Ascending aorta (tissue), 2 donors: ENCODE measurements at regions not wholly inside any gene's neighbourhood (a gene's known extent, or its start where the extent isn't known, plus 50 kb on each side); places are given as distances from the start of the nearest gene placed in this dataset.

ENCODE experiments used
- DNase-seq, 2 donors: peaks; one replicate each; pipeline ENCODE4 v3.0.0-alpha.2; 2019; ENCODE audit warnings: low spot score in 2 of 2
- H3K27ac ChIP-seq, 2 donors: fragments of 200-600 bp; sonication (generic); one replicate each; pipeline ENCODE4 v1.5.1; 2016 to 2017; ENCODE audit warnings: mild to moderate bottlenecking in 1 of 2
- H3K27me3 ChIP-seq: fragments of 200-600 bp; sonication (generic); one replicate; pipeline ENCODE4 v1.5.1; 2017
- H3K36me3 ChIP-seq, 2 donors: fragments of 200-600 bp; sonication (generic); one replicate each; pipeline ENCODE4 v1.5.1; 2016
- H3K4me1 ChIP-seq, 2 donors: fragments of 200-600 bp; sonication (generic); one replicate each; pipeline ENCODE4 v1.5.1; 2016 to 2017; ENCODE audit warnings: mild to moderate bottlenecking in 1 of 2
- H3K4me3 ChIP-seq, 2 donors: fragments of 200-600 bp; sonication (generic); one replicate each; pipeline ENCODE4 v1.5.1; 2016 to 2017; ENCODE audit warnings: mild to moderate bottlenecking in 1 of 2
- H3K9me3 ChIP-seq, 2 donors: fragments of 200-600 bp; sonication (generic); one replicate each; pipeline ENCODE4 v1.5.1; 2016
- intact Hi-C: fragments of 100-400 bp; cut with DNase I; formaldehyde crosslinking; loops from one replicate; pipeline ENCODE4 v1.15.1; 2023
- TF ChIP-seq, protein P1 (sequence below), 3 experiments: fragments of 200-600 bp in 2 of 3; fragments of 450-650 bp in 1 of 3; sonication (generic) in 2 of 3; IDR thresholded peaks; one replicate each; pipeline ENCODE4 v1.5.1; 2016 to 2019; ENCODE audit warnings: antibody characterized with exemption in 3 of 3, mild to moderate bottlenecking in 1 of 3, moderate library complexity in 1 of 3

DNA sequence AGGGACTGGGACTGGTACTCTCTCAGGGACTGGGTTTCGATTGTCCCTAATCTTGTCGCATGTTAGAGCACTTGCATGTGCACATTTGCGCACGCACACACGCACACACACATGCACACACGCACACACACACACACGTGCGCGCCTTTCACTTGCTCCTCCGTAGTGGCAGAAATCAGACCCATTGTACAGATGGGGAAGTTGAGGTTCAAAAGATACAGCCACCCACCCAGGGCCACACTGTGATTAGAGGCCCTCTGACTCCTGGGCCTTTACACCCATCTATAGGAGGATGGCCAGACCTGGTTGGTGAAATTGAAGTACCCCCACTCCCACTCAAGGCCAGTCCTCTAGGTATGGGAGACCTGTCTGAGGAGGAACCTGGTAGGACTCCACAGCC is 167.8 kb upstream of the LHX5 start:
- Histone ChIP-seq H3K9me3 (no peaks in the 10 kb centered on the region), H3K27ac (no peak overlapping the region), H3K36me3 (no peaks in the 10 kb centered on the region), H3K27me3 (no peaks in the 10 kb centered on the region), H3K4me3 (no peak overlapping the region), H3K4me1 (no peaks in the 10 kb centered on the region)
- TF ChIP-seq, protein P1, sequence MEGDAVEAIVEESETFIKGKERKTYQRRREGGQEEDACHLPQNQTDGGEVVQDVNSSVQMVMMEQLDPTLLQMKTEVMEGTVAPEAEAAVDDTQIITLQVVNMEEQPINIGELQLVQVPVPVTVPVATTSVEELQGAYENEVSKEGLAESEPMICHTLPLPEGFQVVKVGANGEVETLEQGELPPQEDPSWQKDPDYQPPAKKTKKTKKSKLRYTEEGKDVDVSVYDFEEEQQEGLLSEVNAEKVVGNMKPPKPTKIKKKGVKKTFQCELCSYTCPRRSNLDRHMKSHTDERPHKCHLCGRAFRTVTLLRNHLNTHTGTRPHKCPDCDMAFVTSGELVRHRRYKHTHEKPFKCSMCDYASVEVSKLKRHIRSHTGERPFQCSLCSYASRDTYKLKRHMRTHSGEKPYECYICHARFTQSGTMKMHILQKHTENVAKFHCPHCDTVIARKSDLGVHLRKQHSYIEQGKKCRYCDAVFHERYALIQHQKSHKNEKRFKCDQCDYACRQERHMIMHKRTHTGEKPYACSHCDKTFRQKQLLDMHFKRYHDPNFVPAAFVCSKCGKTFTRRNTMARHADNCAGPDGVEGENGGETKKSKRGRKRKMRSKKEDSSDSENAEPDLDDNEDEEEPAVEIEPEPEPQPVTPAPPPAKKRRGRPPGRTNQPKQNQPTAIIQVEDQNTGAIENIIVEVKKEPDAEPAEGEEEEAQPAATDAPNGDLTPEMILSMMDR (IDR thresholded peaks at IDR 0.05): no peak
- DNase-seq: no peak
- intact Hi-C loops: no loop called here

DNA sequence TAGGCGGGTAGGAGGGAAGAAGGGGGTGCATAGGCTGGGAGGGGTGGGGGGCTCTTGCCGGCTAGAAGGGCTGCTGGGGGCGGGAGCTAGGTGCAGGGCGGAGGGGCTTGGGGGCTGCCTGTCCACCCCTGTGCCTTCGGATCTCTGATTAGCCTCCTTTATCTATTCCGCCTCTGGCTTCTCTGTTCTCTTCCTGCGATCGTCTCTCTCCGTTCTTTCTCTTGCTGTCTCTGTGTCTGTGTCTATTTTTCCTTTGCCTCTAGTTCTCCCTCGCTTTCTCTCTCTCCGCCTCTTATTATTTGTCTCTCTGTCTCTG is 166.7 kb upstream of the LHX5 start:
- no peaks in the 10 kb centered on the region for H3K9me3 ChIP-seq
- no peaks in the 10 kb centered on the region for H3K36me3 ChIP-seq
- no peak overlapping the region for H3K27ac ChIP-seq
- H3K4me1 ChIP-seq: no peaks in the 10 kb centered on the region
- TF ChIP-seq, protein P1 (IDR thresholded peaks at IDR 0.05): no peak
- H3K27me3 ChIP-seq: no peaks in the 10 kb centered on the region
- DNase-seq: no peak
- intact Hi-C loops: no loop called here
- H3K4me3 ChIP-seq: no peak overlapping the region

DNA sequence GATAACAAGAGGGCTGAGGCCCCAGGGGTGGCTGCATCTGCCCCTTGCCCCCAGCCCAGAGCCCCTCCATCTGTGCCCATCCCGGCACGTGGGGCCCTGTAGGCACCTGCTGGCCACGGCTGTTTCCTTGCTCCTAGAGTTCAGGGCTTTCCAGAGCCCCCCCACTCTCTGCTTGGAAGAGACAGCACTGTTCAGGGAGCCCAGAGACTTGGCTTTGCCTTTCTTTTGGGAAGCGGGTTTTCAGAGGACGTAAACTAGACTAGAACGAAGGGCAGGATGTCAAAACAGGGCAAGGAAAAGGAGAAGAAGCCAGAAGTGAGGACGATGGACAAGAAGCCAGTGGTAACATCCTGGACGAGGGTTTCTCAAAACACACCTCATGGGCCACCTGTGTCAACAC is 163.3 kb upstream of the LHX5 start:
- no peaks in the 10 kb centered on the region for H3K4me1 ChIP-seq
- no peak overlapping the region for H3K4me3 ChIP-seq
- no peaks in the 10 kb centered on the region for H3K27me3 ChIP-seq
- intact Hi-C loops: no loop called here
- no peaks in the 10 kb centered on the region for H3K9me3 ChIP-seq
- TF ChIP-seq, protein P1 (IDR thresholded peaks at IDR 0.05): no peak
- H3K36me3 ChIP-seq: no peaks in the 10 kb centered on the region
- no peak overlapping the region for H3K27ac ChIP-seq
- no peak for DNase-seq

DNA sequence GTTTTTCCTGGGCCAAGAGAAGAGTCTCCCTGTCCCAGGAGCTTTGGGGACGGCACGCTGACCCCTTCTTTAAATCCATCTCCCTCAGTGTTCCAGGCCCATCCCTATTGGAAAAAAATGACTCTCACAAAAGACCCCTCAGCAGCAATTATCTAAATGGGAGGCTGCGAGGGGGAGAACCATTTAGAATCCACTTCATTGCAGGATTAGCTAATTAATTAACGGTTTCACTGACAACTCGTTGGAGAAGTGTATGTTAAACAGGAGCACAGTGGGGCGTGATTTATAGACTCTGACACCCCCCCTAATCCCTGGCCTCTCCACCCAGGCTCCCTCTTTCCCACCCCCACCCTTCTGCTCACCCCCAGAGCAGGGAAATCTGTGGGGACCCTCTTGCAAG is 162.8 kb upstream of the LHX5 start:
- H3K27me3 ChIP-seq: no peaks in the 10 kb centered on the region
- H3K4me1 ChIP-seq: no peaks in the 10 kb centered on the region

DNA sequence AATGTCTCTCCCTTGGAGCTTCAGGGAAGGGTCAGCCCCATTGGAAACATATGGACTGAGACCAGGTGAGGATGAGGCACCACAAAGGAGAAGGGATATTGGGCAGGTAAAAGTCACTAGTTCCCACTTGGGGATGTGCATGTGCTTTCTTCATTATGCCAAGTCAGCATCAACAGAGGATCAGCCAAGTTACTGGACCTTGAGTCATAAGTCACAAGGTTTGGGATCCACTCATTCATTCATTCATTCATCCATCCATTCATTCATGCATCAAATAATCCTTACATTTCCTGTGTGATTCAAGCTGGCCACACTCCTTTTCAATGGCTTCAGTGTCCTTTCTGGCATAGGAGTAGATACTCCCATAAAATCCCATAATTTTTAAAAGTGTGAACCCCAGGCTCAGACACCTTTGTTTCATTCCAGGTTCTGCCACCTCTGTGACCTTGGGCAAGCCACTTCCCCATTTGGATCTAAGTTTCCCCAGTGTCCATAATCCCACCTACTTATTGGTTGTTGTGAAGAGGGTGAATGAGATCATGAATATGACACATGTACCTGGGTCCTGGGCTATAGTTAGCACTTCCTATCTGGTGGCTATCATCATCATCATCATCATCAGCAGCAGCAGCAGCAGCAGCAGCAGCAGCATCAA is 162.1 kb upstream of the LHX5 start:
- TF ChIP-seq, protein P1 (IDR thresholded peaks at IDR 0.05): no peak
- H3K4me1 ChIP-seq: no peaks in the 10 kb centered on the region
- no peaks in the 10 kb centered on the region for H3K27me3 ChIP-seq
- DNase-seq: no peak
- no peak overlapping the region for H3K27ac ChIP-seq
- H3K4me3 ChIP-seq: no peak overlapping the region
- H3K36me3 ChIP-seq: no peaks in the 10 kb centered on the region
- intact Hi-C loops: no loop called here
- no peaks in the 10 kb centered on the region for H3K9me3 ChIP-seq

More for the DNA sequence above, 162.8 kb upstream of the LHX5 start:
- Histone ChIP-seq H3K9me3 (no peaks in the 10 kb centered on the region), H3K36me3 (no peaks in the 10 kb centered on the region), H3K4me3 (no peak overlapping the region), H3K27ac (no peak overlapping the region)
- intact Hi-C loops: no loop called here
- TF ChIP-seq, protein P1 (IDR thresholded peaks at IDR 0.05): no peak
- no peak for DNase-seq

DNA sequence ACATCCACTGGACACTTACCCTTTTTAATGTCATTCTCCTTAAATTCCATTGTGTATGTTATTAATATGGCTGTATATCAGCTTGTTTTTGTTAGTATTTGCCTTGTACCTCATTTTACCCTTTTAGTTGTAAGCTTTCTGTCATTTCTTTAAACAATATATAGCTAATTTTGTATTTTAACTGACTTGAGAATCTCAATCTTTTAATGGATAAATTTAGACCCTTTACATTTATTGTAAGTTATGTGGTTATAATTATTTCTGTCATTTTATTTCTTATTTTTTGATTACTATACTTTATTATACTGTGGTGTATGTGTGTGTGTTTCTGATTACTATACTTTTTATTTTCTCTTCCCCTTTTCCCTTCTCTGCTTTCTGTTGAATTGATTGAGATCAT is 159.0 kb upstream of the LHX5 start:
- TF ChIP-seq, protein P1 (IDR thresholded peaks at IDR 0.05): no peak
- H3K27ac ChIP-seq: no peak overlapping the region
- H3K27me3 ChIP-seq: no peaks in the 10 kb centered on the region
- no peaks in the 10 kb centered on the region for H3K36me3 ChIP-seq
- no peaks in the 10 kb centered on the region for H3K4me1 ChIP-seq
- peaks cover 4 to 6% of the 10 kb centered on the region in 2 donors for H3K9me3 ChIP-seq
- DNase-seq: no peak
- intact Hi-C loops: no loop called here
- no peak overlapping the region for H3K4me3 ChIP-seq
